ENCODE measurements at regions not wholly inside any gene's neighbourhood (a gene's known extent, or its start where the extent isn't known, plus 50 kb on each side); places are given as distances from the start of the nearest gene placed in this dataset.
"Not testable (repeated sequence)": the region's sequence is repeated elsewhere in the genome, so short reads cannot be mapped to it uniquely, and the experiment has no call there.

DNA sequence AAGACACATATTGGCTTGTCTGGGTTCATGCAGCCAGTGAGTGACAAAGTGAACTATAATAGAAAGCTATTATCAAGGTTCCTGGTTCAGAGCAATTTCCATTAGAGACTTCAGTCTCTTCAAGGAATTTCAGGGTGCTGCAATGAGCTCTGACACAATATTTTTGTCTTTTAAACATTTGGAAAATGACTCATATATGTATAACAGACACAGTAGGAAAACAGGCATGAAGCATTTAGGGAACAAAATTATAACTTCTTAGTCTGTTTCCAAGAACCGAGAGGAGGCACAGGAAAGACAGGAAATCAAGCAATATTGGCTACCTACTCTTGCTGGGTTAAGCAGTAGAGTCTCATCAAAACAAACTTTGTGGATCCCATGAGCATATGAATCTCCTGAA, 170.4 kb downstream of the PTPRC start:
- DNase-seq, result no peak

DNA sequence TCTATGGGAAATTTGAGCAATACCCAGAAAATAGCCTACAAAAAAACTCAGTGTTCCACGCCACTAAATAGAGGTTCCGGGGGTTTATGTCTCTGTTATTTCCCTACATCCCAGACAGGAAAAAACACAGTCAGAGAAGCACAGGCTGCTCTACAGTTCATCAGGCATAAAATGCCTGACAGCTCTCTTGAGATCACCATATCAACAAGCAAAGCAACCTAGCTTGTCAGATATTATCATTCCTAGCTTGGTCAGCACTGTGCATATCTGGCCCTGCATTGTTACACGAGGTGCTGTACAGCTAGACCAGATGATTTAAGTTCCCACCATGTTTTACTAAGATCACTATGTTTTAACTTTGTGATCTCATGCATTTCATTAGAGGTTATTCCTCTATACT, 172.6 kb downstream of the PTPRC start:
- DNase-seq, result no peak

DNA sequence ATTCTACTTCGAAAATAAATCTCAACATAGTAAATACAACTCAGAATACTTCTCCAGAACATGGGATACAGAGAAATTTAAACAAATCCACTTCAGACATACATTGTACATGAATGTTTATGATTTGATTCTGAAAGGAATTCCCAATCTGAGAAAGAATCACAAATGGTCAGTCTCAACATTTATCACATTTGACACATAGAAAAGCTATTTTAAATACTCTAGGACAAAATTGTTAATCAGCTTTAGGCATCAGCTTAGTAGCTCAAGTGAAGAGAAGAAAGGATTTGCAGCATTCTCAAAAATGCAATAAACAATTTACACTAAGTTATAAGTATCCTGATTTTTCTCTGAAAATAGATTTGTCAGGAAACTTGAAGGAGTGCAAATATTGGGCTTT, 184.8 kb downstream of the PTPRC start:
- DNase-seq, result no peak

GRCh38 chr1:198825254-198825653, 186.4 kb downstream of the PTPRC start:
- DNase-seq, result no peak

DNA sequence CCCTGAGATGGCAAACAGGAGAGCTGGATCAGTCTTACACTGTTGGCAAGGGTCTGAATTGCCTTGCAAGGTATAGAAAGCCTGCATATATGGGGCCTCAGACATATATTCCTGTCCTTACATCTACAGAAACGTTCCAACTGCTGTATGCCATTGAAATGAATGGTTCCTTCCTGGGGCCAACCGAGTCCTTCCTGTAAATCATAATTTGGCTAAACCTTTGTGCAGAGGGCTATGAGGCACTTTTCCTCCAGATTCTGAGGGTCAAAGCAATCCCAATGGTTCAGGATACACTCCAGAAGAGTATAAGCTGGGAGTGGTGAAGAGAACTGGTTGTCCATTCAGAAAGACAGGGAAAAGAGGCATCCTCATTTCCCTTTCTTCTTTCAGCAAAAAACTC, 190.5 kb downstream of the PTPRC start:
- no peak for DNase-seq

GRCh38 chr1:198829944-198830343, 191.1 kb downstream of the PTPRC start:
- DNase-seq, result no peak

- no peak for DNase-seq
Observed at GRCh38 chr1:198830412-198830811, 191.6 kb downstream of the PTPRC start.

DNA sequence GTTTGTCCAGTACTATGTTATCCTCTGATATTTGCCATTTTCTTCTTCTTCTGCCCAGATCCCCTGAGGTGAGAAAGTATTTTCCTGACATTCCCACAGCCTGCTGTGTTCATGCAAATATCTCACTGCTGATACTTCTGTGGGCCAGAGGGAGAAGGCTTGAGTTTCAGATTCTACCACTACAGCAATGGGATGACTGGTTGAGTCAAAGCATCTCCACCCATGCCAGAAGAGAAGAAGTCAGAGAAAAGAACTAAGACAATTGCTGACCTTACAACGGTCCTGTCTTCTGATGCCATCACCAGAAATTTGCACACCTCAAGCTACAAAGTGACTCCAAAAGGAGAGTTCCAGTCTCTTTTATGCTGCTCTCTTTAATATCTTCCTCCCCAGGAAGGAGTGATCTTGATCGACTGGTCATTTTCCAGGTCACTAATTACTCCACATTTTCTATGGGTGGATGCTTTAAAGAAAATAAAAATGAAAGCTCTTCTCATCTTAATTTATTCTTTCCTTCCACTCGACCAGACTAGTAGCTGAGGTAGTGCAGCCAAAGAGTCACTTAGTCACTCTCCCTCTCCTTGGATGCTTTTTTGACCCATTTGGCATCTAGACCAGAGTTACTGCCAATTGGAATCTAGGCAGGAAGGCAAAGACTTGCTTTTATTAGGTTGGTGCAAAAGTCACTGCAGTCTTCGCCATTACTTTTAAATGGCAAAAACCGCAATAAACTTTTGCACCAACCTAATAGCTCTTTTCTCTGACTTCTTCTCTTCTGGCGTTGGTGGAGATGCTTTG, 195.1 kb downstream of the PTPRC start:
- no peak for DNase-seq

DNA sequence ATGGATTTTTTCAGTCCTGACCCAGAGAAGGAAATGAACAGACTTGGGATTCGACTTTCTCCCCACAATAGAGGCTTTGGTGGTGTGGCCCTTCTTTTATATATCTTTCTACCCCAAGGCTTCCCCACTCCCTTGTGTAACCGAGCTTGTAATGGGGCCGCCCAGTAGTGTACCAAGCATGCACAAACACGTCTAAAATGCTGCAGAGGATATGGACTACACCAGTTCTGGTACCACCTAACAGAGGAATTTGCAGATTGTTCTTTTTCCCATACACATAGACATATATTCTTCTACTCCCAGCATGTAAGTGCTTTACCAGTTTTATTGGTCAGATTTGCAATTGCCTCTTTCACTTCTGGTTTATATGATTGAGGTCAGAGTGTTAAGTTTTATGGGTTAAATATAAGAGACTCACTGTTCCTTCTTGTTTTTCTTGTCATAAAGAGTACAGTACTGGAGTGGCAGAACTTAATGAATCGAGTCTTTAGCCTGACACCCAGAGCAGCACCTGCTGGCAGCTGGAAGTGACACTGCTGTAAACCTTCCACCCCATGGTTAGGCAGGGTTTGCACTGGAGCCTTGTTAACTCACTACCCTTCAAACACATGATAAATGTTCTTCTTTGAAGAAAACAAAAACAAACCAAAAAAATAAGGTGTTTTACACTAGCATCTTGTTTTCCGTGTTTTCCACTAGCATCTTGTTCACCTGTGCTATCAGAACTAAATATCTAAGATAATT, 198.6 kb downstream of the PTPRC start:
- no peak for DNase-seq

DNA sequence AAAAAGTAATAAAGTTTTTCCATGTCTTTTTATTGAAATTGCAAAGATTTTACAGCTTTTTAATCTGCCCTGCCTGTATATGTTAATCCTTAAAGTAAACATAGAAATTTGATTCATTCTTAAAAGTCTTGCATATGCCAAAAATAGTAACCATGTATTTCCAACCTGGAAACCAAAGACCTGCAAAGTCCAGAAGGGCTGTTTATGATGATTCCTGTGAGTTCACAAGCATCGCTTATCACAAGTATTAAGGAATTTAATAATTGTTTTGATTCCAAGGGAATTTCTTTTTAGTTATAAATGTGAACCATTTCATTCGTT, 199.1 kb downstream of the PTPRC start:
- DNase-seq, result no peak

DNA sequence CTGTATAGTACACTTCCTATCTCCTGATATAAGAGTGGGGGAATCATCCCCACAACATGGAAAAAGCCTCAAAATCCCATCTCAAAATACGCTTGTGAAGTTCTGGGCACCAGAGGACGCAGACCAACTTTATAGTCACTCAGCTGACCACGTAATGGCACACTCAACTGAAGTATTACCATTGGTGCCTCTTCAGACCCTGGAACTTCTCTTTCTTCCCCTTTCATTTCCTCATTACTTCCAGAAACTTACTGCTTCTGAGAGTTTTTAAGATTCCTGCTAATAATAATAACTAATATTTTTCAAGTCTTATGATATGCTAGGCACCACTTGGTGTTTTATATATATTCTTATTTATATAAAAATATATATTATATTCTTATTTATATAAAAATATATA, 202.6 kb downstream of the PTPRC start:
- no peak for DNase-seq

GRCh38 chr1:198842686-198843085, 203.8 kb downstream of the PTPRC start:
- no peak for DNase-seq

DNA sequence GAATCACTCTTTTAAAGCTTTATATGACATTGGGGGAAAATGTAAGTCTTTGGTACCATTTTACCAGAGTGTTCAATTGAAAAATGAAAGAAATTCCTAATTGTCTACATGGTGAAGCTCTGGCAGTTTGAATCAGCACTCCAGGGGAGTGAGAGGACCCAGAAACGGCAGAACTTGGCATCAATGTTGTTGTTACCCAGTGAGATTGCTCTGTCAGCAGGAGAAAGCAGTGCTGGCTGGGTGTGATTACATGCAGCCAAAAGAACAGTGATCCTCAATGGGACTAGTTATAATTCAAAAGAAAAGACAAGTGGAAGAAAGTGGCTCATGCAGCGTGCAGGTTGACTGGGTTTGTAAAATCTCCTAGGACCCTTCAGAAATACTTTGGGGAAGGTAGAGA, 206.4 kb downstream of the PTPRC start:
- no peak for DNase-seq

GRCh38 chr1:198845851-198846250, 207.0 kb downstream of the PTPRC start:
- no peak for DNase-seq

DNA sequence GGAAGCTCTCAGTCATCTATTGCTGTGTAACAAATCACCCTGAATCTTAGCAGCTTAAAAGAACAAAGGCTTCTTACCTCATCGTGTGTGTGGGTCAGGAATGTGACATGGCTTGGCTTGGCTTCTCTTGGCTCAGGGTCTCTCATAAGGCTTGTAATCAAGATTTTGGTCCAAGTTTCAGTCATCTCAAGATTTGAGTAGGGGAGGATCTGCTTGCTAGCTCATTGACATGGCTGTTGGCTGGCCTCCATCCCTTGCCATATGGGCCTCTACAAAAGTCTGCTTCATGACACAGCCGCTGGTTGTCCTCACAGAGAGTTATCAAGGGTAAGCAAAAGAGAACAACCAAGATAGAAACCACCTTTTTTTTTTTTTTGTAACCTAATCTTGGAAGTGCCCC, 207.7 kb downstream of the PTPRC start:
- DNase-seq, result no peak

GRCh38 chr1:198848206-198848605, 209.4 kb downstream of the PTPRC start:
- DNase-seq, result no peak

DNA sequence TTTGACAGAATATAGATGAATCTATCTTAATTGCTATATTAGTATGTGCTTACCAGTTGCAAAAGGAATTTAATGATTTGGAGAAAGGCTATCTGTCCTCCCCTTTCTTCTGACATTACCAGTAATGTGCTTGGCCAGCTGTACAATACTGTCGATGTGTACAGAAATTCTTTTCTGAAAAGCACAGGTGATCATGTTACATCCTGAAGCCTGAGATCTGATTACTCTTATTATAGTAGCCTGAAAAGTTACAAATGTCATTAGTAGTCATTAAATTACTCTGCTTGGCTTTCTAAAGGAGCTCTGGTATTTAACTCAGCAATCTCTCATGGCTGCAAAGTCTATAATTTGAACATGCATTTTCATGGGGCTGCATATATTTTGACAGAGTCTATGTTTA, 209.8 kb downstream of the PTPRC start:
- no peak for DNase-seq

- DNase-seq, result no peak
Observed at GRCh38 chr1:198849093-198849492, 210.3 kb downstream of the PTPRC start.

DNA sequence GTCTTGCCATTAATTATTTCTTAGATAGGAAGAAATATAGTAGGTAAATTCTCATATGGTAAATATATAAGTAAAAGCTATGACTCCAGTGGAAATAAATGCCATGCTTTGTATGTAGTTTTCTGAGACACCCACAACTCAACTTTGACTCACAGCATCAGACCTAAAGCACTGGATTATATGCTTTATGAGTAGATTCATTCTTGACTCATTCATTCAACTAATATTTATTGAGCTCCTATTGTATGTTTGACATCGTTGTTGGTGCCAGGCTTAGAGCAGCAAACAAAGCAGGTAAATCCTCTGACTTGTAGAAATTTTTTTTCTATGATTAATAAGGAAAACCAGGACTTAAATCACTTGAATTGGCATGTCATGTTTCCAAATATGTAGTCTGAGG, 211.4 kb downstream of the PTPRC start:
- no peak for DNase-seq

DNA sequence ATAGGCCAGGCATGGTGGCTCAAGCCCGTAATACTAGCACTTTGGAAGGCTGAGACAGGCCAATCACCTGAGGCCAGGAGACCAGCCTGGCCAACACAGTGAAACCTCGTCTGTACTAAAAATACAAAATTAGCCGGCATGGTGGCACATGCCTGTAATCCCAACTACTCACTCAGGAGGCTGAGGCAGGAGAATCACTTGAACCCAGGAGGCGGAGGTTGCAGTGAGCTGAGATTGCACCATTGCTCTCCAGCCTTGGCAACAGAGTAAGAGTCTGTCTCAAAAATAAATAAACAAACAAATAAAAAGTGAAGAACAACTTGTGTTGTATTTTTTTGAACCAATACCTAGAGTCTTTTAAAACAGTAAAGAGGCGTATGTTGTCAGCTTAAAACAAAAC, 212.1 kb downstream of the PTPRC start:
- not testable (repeated sequence) for DNase-seq

DNA sequence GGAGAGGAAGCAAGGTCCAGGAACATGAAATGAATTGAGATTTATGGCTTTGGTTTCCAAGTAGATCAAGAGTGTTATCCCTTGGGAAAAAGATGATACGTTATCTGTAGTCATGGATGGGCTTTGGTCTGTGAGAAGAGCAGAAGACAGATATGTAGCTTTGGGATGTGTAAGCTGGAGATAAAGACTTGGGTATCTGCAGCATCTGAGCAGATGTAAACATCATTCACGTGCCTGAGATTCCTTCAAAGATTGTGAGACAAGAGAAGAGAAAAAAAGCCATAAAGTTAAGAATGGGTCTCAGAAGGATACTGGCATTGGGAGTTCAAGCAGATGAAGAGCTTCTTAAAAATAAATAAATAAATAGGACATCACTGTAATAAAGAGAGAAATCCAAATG, 217.8 kb downstream of the PTPRC start:
- no peak for DNase-seq

DNA sequence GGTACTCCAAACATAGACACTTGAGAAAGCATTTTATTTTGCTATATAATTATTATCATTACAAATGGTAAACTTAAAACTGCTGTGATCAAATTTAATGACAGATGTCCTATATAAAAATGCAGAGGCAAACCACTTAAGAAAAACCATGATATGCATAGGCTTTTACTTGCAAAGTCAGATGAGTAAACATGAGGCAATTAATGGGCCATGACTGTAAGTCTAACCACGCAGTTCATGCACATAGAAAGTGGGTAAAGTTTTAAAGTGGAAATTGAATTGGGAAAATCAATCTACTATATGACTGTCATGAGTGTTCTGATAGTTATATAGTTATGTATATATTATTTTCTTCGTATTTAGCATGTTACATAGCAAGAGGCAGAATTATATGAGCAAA, 219.2 kb downstream of the PTPRC start:
- DNase-seq, result no peak

DNA sequence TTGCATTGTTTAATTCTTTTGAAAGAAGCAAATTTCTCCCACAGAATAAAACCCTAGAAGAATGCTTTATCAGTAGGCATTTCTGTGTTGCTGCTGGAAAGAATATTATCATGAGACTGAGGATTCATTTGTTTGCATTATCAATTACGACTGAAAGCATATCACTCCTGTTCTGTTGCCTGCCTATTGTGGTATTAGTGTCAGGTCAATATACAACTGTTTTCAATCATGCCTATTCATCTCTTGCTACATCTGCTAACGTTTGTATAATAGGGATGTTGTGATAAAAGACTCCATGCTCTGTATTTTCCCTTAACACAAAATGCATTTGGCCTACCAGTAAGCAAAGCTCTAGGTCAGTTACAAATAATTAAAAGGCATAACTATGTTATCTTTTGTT, 221.5 kb downstream of the PTPRC start:
- DNase-seq, result no peak

- DNase-seq, result no peak
Observed at GRCh38 chr1:198861636-198862035, 222.8 kb downstream of the PTPRC start.

GRCh38 chr1:198864695-198865094, 225.9 kb downstream of the PTPRC start:
- no peak for DNase-seq
